Transverse colon (tissue), 4 donors: ENCODE measurements at regions not wholly inside any gene's neighbourhood (a gene's known extent, or its start where the extent isn't known, plus 50 kb on each side); places are given as distances from the start of the nearest gene placed in this dataset.

Experiments used
- DNase-seq: peaks from one replicate; pipeline ENCODE4 v3.0.0-alpha.2; 2019
- H3K27ac ChIP-seq, 4 donors: fragments of 200-600 bp; sonication (generic); 2 replicates each; pipeline ENCODE4 v1.5.1; 2016 to 2018; ENCODE audit warnings: inconsistent platforms in 4 of 4
- H3K27me3 ChIP-seq: fragments of 200-600 bp; sonication (generic); 2 replicates; pipeline ENCODE4 v1.5.1; 2017; ENCODE audit warnings: inconsistent platforms
- H3K36me3 ChIP-seq, 4 donors: fragments of 200-600 bp; sonication (generic); 2 replicates each; pipeline ENCODE4 v1.5.1; 2017 to 2019; ENCODE audit warnings: inconsistent platforms in 4 of 4
- H3K4me1 ChIP-seq, 4 donors: fragments of 200-600 bp; sonication (generic); 2 replicates each; pipeline ENCODE4 v1.5.1; 2017 to 2020; ENCODE audit warnings: inconsistent platforms in 4 of 4
- H3K4me3 ChIP-seq, 4 donors: fragments of 200-600 bp; sonication (generic); 1 replicate in 1 of 4; 2 replicates in 3 of 4; pipeline versions ENCODE4 v1.5.1 to v1.6.1; 2017 to 2019; ENCODE audit warnings: inconsistent platforms in 4 of 4
- H3K9me3 ChIP-seq, 2 donors: fragments of 200-600 bp; sonication (generic); 2 replicates each; pipeline ENCODE4 v1.5.1; 2017 to 2019; ENCODE audit warnings: inconsistent platforms in 2 of 2
- CTCF ChIP-seq, 5 experiments: fragments of 200-600 bp in 3 of 5; fragments of 450-650 bp in 2 of 5; sonication (generic) in 3 of 5; IDR thresholded peaks; 1 replicate in 2 of 5; 2 replicates in 3 of 5; pipeline ENCODE4 v1.5.1; 2016 to 2017; ENCODE audit warnings: antibody characterized with exemption in 5 of 5, inconsistent platforms in 3 of 5, mild to moderate bottlenecking in 2 of 5, moderate library complexity in 1 of 5
- EP300 ChIP-seq: sonication (generic); formaldehyde crosslinking; IDR thresholded peaks from one replicate; pipeline ENCODE4 v1.6.1; 2017; ENCODE audit warnings: antibody characterized with exemption, low read depth
- POLR2A ChIP-seq: fragments of 450-650 bp; IDR thresholded peaks from one replicate; pipeline ENCODE4 v1.6.1; 2016; ENCODE audit warnings: antibody characterized with exemption, mild to moderate bottlenecking, moderate library complexity
- POLR2AphosphoS5 ChIP-seq, 3 donors: sonication (generic); formaldehyde crosslinking; IDR thresholded peaks; one replicate each; pipeline ENCODE4 v1.6.1; 2016; ENCODE audit warnings: antibody characterized with exemption in 3 of 3
- WGBS, 2 donors: methylation state at CpG; one replicate each; pipeline ENCODE4 v1.1.5; 2018; ENCODE audit warnings: low coverage in 1 of 2; 5-methylcytosine and 5-hydroxymethylcytosine counted together
- in situ Hi-C, 4 donors: fragments of 200-750 bp; cut with MboI; loops; one replicate each; pipeline versions ENCODE4 v1.15.0 to v1.15.1; 2017; ENCODE audit warnings: low sequenced_read_pairs in 3 of 4, low pct_ligation_motif_present in 1 of 4, low pct_unique_long_range_greater_than_20kb in 1 of 4
- intact Hi-C: fragments of 100-400 bp; cut with DNase I; formaldehyde crosslinking; loops from one replicate; pipeline ENCODE4 v1.15.1; 2023; ENCODE audit warnings: low total_unique reads

GRCh38 chr15:62986948-62987347 is 55.6 kb upstream of the TPM1 start:
- no peaks in the 10 kb centered on the region for H3K27me3 ChIP-seq
- no peak overlapping the region for H3K27ac ChIP-seq
- WGBS, 2 donors, result 87% methylated on average over 7 of the region's 7 CpGs; no CpG with 5 or more reads in 1 of the 2 donors
- intact Hi-C loops (no loop called here), in situ Hi-C loops (no loop called here)
- no peaks in the 10 kb centered on the region for H3K9me3 ChIP-seq
- no peak overlapping the region for H3K4me3 ChIP-seq
- peaks cover 0 to 6% (median 2%) of the 10 kb centered on the region in 4 donors for H3K4me1 ChIP-seq
- DNase-seq, result no peak
- TF ChIP-seq POLR2A (no peak), CTCF (IDR thresholded peaks at IDR 0.05) (no peak)
- H3K36me3 ChIP-seq, result no peaks in the 10 kb centered on the region

GRCh38 chr15:62988701-62989100 is 53.8 kb upstream of the TPM1 start:
- Histone ChIP-seq H3K27ac (no peak overlapping the region), H3K4me1 (peaks cover 0 to 6% (median 2%) of the 10 kb centered on the region in 4 donors), H3K4me3 (no peak overlapping the region), H3K9me3 (no peaks in the 10 kb centered on the region), H3K36me3 (no peaks in the 10 kb centered on the region), H3K27me3 (no peaks in the 10 kb centered on the region)
- TF ChIP-seq CTCF (IDR thresholded peaks at IDR 0.05), result no peak
- TF ChIP-seq EP300, result no peak
- no peak for TF ChIP-seq POLR2A
- no peak for TF ChIP-seq POLR2AphosphoS5 (IDR thresholded peaks at IDR 0.05)
- 88 to 96% methylated on average over 5 to 7 of the region's 7 CpGs for WGBS, 2 donors
- in situ Hi-C loops (no loop called here), intact Hi-C loops (no loop called here)
- DNase-seq, result no peak

- in situ Hi-C loops, result no loop called here
- no peak for TF ChIP-seq POLR2AphosphoS5 (IDR thresholded peaks at IDR 0.05)
- no peak for TF ChIP-seq CTCF (IDR thresholded peaks at IDR 0.05)
- TF ChIP-seq POLR2A, result no peak
- no peak for TF ChIP-seq EP300
- 11 to 53% methylated on average over 5 to 10 of the region's 10 CpGs for WGBS, 2 donors
These were observed 53.0 kb upstream of the TPM1 start for GRCh38 chr15:62989366-62990055.

GRCh38 chr15:62991698-62992097 is 50.8 kb upstream of the TPM1 start:
- no peaks in the 10 kb centered on the region for H3K27me3 ChIP-seq
- intact Hi-C loops, result no loop called here
- H3K27ac ChIP-seq, result no peak overlapping the region
- no peak overlapping the region for H3K4me3 ChIP-seq
- no peaks in the 10 kb centered on the region for H3K36me3 ChIP-seq
- WGBS, 2 donors, result 49% methylated on average over 2 of the region's 2 CpGs; no CpG with 5 or more reads in 1 of the 2 donors
- no peak for DNase-seq
- no peaks in the 10 kb centered on the region for H3K9me3 ChIP-seq
- in situ Hi-C loops, result no loop called here
- H3K4me1 ChIP-seq, result peaks cover 0 to 11% (median 5%) of the 10 kb centered on the region in 4 donors
- TF ChIP-seq POLR2AphosphoS5 (IDR thresholded peaks at IDR 0.05), result no peak
- TF ChIP-seq EP300, result no peak
- no peak for TF ChIP-seq POLR2A
- no peak for TF ChIP-seq CTCF (IDR thresholded peaks at IDR 0.05)

More at GRCh38 chr15:62989366-62990055, 53.0 kb upstream of the TPM1 start:
- Histone ChIP-seq H3K27me3 (no peaks in the 10 kb centered on the region), H3K4me3 (no peak overlapping the region), H3K27ac (no peak overlapping the region), H3K36me3 (no peaks in the 10 kb centered on the region), H3K9me3 (no peaks in the 10 kb centered on the region), H3K4me1 (peaks cover 0 to 11% (median 5%) of the 10 kb centered on the region in 4 donors)
- intact Hi-C loops, result no loop called here
- no peak for DNase-seq
